ENCODE measurements at regions not wholly inside any gene's neighbourhood (a gene's known extent, or its start where the extent isn't known, plus 50 kb on each side); places are given as distances from the start of the nearest gene placed in this dataset.

DNA sequence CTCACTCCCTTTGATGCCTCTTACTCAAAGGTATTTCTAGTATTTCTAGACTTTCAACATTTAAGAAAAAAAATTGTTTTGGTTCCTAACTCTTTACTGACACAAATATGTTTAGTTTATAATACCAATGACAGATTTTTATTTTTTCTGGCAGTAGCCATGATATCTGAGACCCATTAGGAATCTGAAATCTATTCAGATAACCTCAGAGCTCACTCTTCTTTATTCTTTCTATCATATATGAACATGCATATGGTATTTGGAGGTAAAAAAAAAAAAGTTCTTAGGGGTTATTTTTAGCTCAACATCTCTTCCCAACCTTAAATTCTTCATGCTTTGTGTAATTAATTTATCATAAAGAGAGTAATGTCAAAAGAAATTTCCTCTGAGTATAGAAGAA is 465.5 kb downstream of the CDH2 start:
- in situ Hi-C loops (cut with MboI; ENCODE audit: low sequenced_read_pairs) = no loop called here
- ChIA-PET POLR2A (ENCODE audit: unreplicated experiment) (no interaction called here), CTCF (no interaction called here)
- H3K36me3 ChIP-seq (ENCODE audit: control insufficient read depth, insufficient read depth, low read length) = no peaks in the 10 kb centered on the region
- H4K91ac ChIP-seq (ENCODE audit: insufficient read depth, low read depth, low read length) = no peak overlapping the region
- no peak overlapping the region for H3K4me2 ChIP-seq (ENCODE audit: low read depth, low read length)
- no peak overlapping the region for H3K4ac ChIP-seq (ENCODE audit: low read depth, low read length)
- no peak overlapping the region for H2BK15ac ChIP-seq (ENCODE audit: low read depth, low read length)
- no peaks in the 10 kb centered on the region for H3K79me1 ChIP-seq (ENCODE audit: low read depth in 1 of 2, low read length in 2 of 2)
- no peak overlapping the region for H2BK120ac ChIP-seq (ENCODE audit: low read depth, low read length)
- intact Hi-C loops (cut with micrococcal nuclease) = no loop called here
- H3K14ac ChIP-seq (replicated peaks; ENCODE audit: low read depth, low read length) = no peak overlapping the region
- no peak overlapping the region for H2BK5ac ChIP-seq (ENCODE audit: low read depth, low read length, poor library complexity, severe bottlenecking)
- H2AFZ ChIP-seq (replicated peaks; ENCODE audit: low read length, poor library complexity) = no peak overlapping the region
- H3K56ac ChIP-seq (ENCODE audit: extremely low read depth, insufficient read depth, low read length) = no peak overlapping the region
- H2AK9ac ChIP-seq (replicated peaks; ENCODE audit: low read depth, low read length, poor library complexity) = no peak overlapping the region
- dilution Hi-C loops (cut with HindIII; ENCODE audit: low sequenced_read_pairs, unreplicated experiment) = no loop called here
- H4K8ac ChIP-seq (ENCODE audit: low read depth in 2 of 2, low read length in 2 of 2) = no peak overlapping the region
- no peak for TF ChIP-seq POLR2A (IDR thresholded peaks at IDR 0.05; ENCODE audit: low read depth, low read length)
- TF ChIP-seq FOS (IDR thresholded peaks at IDR 0.05; ENCODE audit: low read depth, low read length) = no peak
- TF ChIP-seq RCOR1 (IDR thresholded peaks at IDR 0.05; ENCODE audit: insufficient replicate concordance, low read length) = no peak
- no peak for TF ChIP-seq MAZ (IDR thresholded peaks at IDR 0.05; ENCODE audit: borderline replicate concordance, low read depth, low read length)
- TF ChIP-seq RAD21 (IDR thresholded peaks at IDR 0.05; ENCODE audit: low read length) = no peak
- BruUV-seq (replicated peaks) = no TSS peak
- H3K27me3 ChIP-seq (ENCODE audit: control insufficient read depth, insufficient read depth, low read length) = no peaks in the 10 kb centered on the region
- H3K4me1 ChIP-seq (ENCODE audit: control insufficient read depth, insufficient read depth, low read length) = no peaks in the 10 kb centered on the region
- DNase-seq (no peak), ATAC-seq (ENCODE audit: low read depth) (no peak)
- no peak overlapping the region for H3K18ac ChIP-seq (ENCODE audit: low read depth, low read length)
- no peak overlapping the region for H3K23ac ChIP-seq (ENCODE audit: low read depth, low read length)
- no peak overlapping the region for H2AK5ac ChIP-seq (ENCODE audit: low read depth, low read length)
- no peak overlapping the region for H3K9ac ChIP-seq (ENCODE audit: low read depth, low read length)
- H3K9me3 ChIP-seq (ENCODE audit: control insufficient read depth, insufficient read depth, low read length) = no peaks in the 10 kb centered on the region
- no peaks in the 10 kb centered on the region for H3K9me1 ChIP-seq (ENCODE audit: insufficient read depth, low read length)
- H3K27ac ChIP-seq (ENCODE audit: insufficient read depth, low read length) = no peak overlapping the region
- H2BK20ac ChIP-seq (ENCODE audit: low read depth, low read length) = no peak overlapping the region
- no peaks in the 10 kb centered on the region for H4K20me1 ChIP-seq (ENCODE audit: insufficient read depth, low read length)
- no peak overlapping the region for H4K5ac ChIP-seq (ENCODE audit: low read depth, low read length)
- H3K4me3 ChIP-seq (ENCODE audit: insufficient read depth, low read depth, low read length) = no peak overlapping the region
